IMR-90 (cell line): ENCODE measurements at regions not wholly inside any gene's neighbourhood (a gene's known extent, or its start where the extent isn't known, plus 50 kb on each side); places are given as distances from the start of the nearest gene placed in this dataset.

Source experiments
- ATAC-seq: fragments of 200-7000 bp; cut with Tn5 transposase; 2 replicates; pipeline ENCODE4 v1.9.1; 2020; ENCODE audit warnings: low read depth, mild to moderate bottlenecking, moderate library complexity
- BruUV-seq: library from RNA; stranded (reverse); fragments of 400-500 nt; replicated peaks from 2 replicates; lab custom pipeline; 2021; lab: Mats Ljungman, UMichigan
- CTCF ChIA-PET: fragments of 300-600 bp; formaldehyde crosslinking; extraction: SDS; loops from one replicate; lab custom pipeline; 2021; ENCODE audit warnings: antibody characterized with exemption; lab: Yijun Ruan, JAX
- POLR2A ChIA-PET: fragments of 300-600 bp; sonication (Branson Sonifier 250); formaldehyde crosslinking; loops from one replicate; lab custom pipeline; 2022; ENCODE audit warnings: antibody characterized with exemption; ENCODE audit not compliant: unreplicated experiment; lab: Charles Lee
- DNase-seq: peaks from one replicate; pipeline ENCODE4 v3.0.0; 2013
- H2AFZ ChIP-seq: replicated peaks from 2 replicates; pipeline ENCODE3; 2013; ENCODE audit warnings: low read length, mild to moderate bottlenecking; ENCODE audit not compliant: poor library complexity
- H2AK5ac ChIP-seq: 2 replicates; pipeline ENCODE4 v1.6.1; 2013; ENCODE audit warnings: low read depth, low read length, inconsistent platforms
- H2AK9ac ChIP-seq: replicated peaks from 2 replicates; pipeline ENCODE3; 2013; ENCODE audit warnings: mild to moderate bottlenecking, low read depth, low read length, moderate library complexity; ENCODE audit not compliant: poor library complexity
- H2BK120ac ChIP-seq: 2 replicates; pipeline ENCODE4 v1.6.1; 2013; ENCODE audit warnings: low read depth, low read length, inconsistent platforms
- H2BK15ac ChIP-seq: 3 replicates; pipeline ENCODE4 v1.6.1; 2013; ENCODE audit warnings: low read depth, low read length, inconsistent platforms
- H2BK20ac ChIP-seq: 2 replicates; pipeline ENCODE4 v1.6.1; 2013; ENCODE audit warnings: low read depth, mild to moderate bottlenecking, inconsistent platforms, low read length, moderate library complexity
- H2BK5ac ChIP-seq: 2 replicates; pipeline ENCODE4 v1.6.1; 2013; ENCODE audit warnings: mild to moderate bottlenecking, low read depth, low read length, inconsistent platforms; ENCODE audit not compliant: poor library complexity, severe bottlenecking
- H3K14ac ChIP-seq: replicated peaks from 2 replicates; pipeline ENCODE4 v1.6.1; 2013; ENCODE audit warnings: low read depth, low read length, inconsistent platforms
- H3K18ac ChIP-seq: 2 replicates; pipeline ENCODE4 v1.6.1; 2013; ENCODE audit warnings: low read depth, low read length, control low read depth
- H3K23ac ChIP-seq: 2 replicates; pipeline ENCODE4 v1.6.1; 2013; ENCODE audit warnings: low read depth, low read length, inconsistent platforms
- H3K27ac ChIP-seq: 2 replicates; pipeline ENCODE4 v1.5.1; 2013; ENCODE audit warnings: mild to moderate bottlenecking, control low read depth, low read length; ENCODE audit not compliant: insufficient read depth
- H3K27me3 ChIP-seq: 2 replicates; pipeline ENCODE4 v1.6.1; 2013; ENCODE audit warnings: low read length; ENCODE audit not compliant: control insufficient read depth, insufficient read depth
- H3K36me3 ChIP-seq: 2 replicates; pipeline ENCODE4 v1.6.1; 2013; ENCODE audit warnings: low read length, mixed read lengths; ENCODE audit not compliant: control insufficient read depth, insufficient read depth
- H3K4ac ChIP-seq: 2 replicates; pipeline ENCODE4 v1.6.1; 2013; ENCODE audit warnings: low read depth, low read length, inconsistent platforms
- H3K4me1 ChIP-seq: 2 replicates; pipeline ENCODE4 v1.6.1; 2013; ENCODE audit warnings: low read length, mixed read lengths; ENCODE audit not compliant: control insufficient read depth, insufficient read depth
- H3K4me2 ChIP-seq: 2 replicates; pipeline ENCODE4 v1.6.1; 2013; ENCODE audit warnings: low read depth, mild to moderate bottlenecking, control low read depth, low read length, moderate library complexity
- H3K4me3 ChIP-seq: 2 replicates; pipeline ENCODE4 v1.5.1; 2013; ENCODE audit warnings: low read depth, mild to moderate bottlenecking, control low read depth, low read length, moderate library complexity; ENCODE audit not compliant: insufficient read depth
- H3K56ac ChIP-seq: 2 replicates; pipeline ENCODE4 v1.6.1; 2013; ENCODE audit warnings: low read length, inconsistent platforms; ENCODE audit not compliant: insufficient read depth; ENCODE audit errors: extremely low read depth
- H3K79me1 ChIP-seq, 2 experiments: 2 replicates each; pipeline ENCODE4 v1.6.1; 2013; ENCODE audit warnings: low read length in 2 of 2, inconsistent platforms in 1 of 2, low read depth in 1 of 2
- H3K9ac ChIP-seq: 2 replicates; pipeline ENCODE4 v1.6.1; 2013; ENCODE audit warnings: low read depth, low read length, control low read depth
- H3K9me1 ChIP-seq: 2 replicates; pipeline ENCODE4 v1.6.1; 2013; ENCODE audit warnings: low read length, inconsistent platforms; ENCODE audit not compliant: insufficient read depth
- H3K9me3 ChIP-seq: 2 replicates; pipeline ENCODE4 v1.6.1; 2013; ENCODE audit warnings: low read length; ENCODE audit not compliant: control insufficient read depth, insufficient read depth
- H4K20me1 ChIP-seq: 2 replicates; pipeline ENCODE4 v1.6.1; 2013; ENCODE audit warnings: low read length, inconsistent platforms; ENCODE audit not compliant: insufficient read depth
- H4K5ac ChIP-seq: 2 replicates; pipeline ENCODE4 v1.6.1; 2013; ENCODE audit warnings: mild to moderate bottlenecking, low read depth, low read length, control low read depth
- H4K8ac ChIP-seq, 2 experiments: 2 replicates each; pipeline ENCODE4 v1.6.1; 2013; ENCODE audit warnings: low read depth in 2 of 2, low read length in 2 of 2, control low read depth in 1 of 2, inconsistent platforms in 1 of 2
- H4K91ac ChIP-seq: 2 replicates; pipeline ENCODE4 v1.6.1; 2013; ENCODE audit warnings: low read depth, low read length, inconsistent platforms; ENCODE audit not compliant: insufficient read depth
- BHLHE40 ChIP-seq: fragments of 150-350 bp; IDR thresholded peaks from 2 replicates; pipeline ENCODE4 v1.6.1; 2016; ENCODE audit warnings: mild to moderate bottlenecking, low read depth, low read length
- NFE2L2 ChIP-seq: fragments of 150-350 bp; IDR thresholded peaks from 2 replicates; pipeline ENCODE4 v1.6.1; 2016; ENCODE audit warnings: low read depth, mild to moderate bottlenecking, low read length
- RCOR1 ChIP-seq: IDR thresholded peaks from 2 replicates; pipeline ENCODE4 v1.6.1; 2012; ENCODE audit warnings: mild to moderate bottlenecking, low read length, improper control_type of control experiment; ENCODE audit not compliant: insufficient replicate concordance
- WGBS, 2 experiments: methylation state at CpG; one replicate each; pipeline versions ENCODE4 v1.1.5 to v1.1.7; 2013; ENCODE audit warnings: missing lambda C conversion rate in 2 of 2; ENCODE audit not compliant: insufficient read length in 1 of 2; ENCODE audit errors: extremely low coverage in 2 of 2; 5-methylcytosine and 5-hydroxymethylcytosine counted together
- dilution Hi-C: fragments of 300-500 bp; cut with HindIII; formaldehyde crosslinking; loops from one replicate; pipeline ENCODE4 v1.14.3; 2018; ENCODE audit warnings: low sequenced_read_pairs; ENCODE audit not compliant: unreplicated experiment
- in situ Hi-C: fragments of 300-500 bp; cut with MboI; formaldehyde crosslinking; loops from 3 replicates; pipeline ENCODE4 v1.14.3; 2019; ENCODE audit warnings: low sequenced_read_pairs, inconsistent platforms, mixed read lengths
- intact Hi-C: fragments of 100-400 bp; cut with micrococcal nuclease; formaldehyde crosslinking; loops from 2 replicates; pipeline ENCODE4 v1.10.0; 2022
- TF ChIP-seq, protein P1 (sequence below): fragments of 150-350 bp; IDR thresholded peaks from 2 replicates; pipeline ENCODE4 v1.6.1; 2017; ENCODE audit warnings: mild to moderate bottlenecking, antibody characterized with exemption, low read length, low read depth

DNA sequence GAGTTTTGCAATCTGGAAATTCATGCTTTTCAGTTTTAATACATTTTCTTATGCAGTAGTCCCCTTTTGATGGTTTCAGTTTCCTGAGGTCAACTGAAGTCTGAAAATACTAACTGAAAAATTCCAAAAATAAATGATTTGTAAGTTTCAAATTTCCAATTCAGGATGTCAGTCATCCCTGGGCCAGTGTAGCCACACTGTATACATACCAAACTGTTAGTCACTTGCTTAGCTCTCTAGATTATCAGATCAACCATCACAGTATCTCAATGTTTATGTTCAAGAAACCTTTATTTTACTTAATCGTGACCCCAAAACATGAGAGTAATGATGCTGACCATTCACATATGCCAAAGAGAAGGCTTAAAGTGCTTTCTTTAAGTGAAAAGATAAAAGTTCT, 715.5 kb downstream of the GBE1 start:
- Histone ChIP-seq H3K9ac (no peak overlapping the region), H3K27me3 (no peaks in the 10 kb centered on the region), H3K56ac (no peak overlapping the region), H3K9me3 (no peaks in the 10 kb centered on the region), H3K4me3 (no peak overlapping the region), H4K5ac (no peak overlapping the region), H2BK20ac (no peak overlapping the region), H3K36me3 (no peaks in the 10 kb centered on the region), H2BK120ac (no peak overlapping the region), H3K4me1 (no peaks in the 10 kb centered on the region), H3K79me1 (no peaks in the 10 kb centered on the region), H3K23ac (no peak overlapping the region), H4K91ac (no peak overlapping the region), H3K14ac (no peak overlapping the region), H2AK9ac (no peak overlapping the region), H3K18ac (no peak overlapping the region), H3K4ac (no peak overlapping the region), H2BK15ac (no peak overlapping the region), H4K20me1 (no peaks in the 10 kb centered on the region), H2BK5ac (no peak overlapping the region), H3K4me2 (no peak overlapping the region), H3K9me1 (no peaks in the 10 kb centered on the region), H2AFZ (no peak overlapping the region), H2AK5ac (no peak overlapping the region), H4K8ac (no peak overlapping the region), H3K27ac (no peak overlapping the region)
- no CpG with 5 or more reads among the region's 1 CpG for WGBS, 2 experiments
- no peak for DNase-seq
- intact Hi-C loops: no loop called here
- in situ Hi-C loops: no loop called here
- dilution Hi-C loops: no loop called here
- CTCF ChIA-PET: no interaction called here
- POLR2A ChIA-PET: no interaction called here
- BruUV-seq: no TSS peak
- ATAC-seq: no peak
- TF ChIP-seq NFE2L2 (no peak), RCOR1 (no peak), BHLHE40 (no peak)
- TF ChIP-seq, protein P1, sequence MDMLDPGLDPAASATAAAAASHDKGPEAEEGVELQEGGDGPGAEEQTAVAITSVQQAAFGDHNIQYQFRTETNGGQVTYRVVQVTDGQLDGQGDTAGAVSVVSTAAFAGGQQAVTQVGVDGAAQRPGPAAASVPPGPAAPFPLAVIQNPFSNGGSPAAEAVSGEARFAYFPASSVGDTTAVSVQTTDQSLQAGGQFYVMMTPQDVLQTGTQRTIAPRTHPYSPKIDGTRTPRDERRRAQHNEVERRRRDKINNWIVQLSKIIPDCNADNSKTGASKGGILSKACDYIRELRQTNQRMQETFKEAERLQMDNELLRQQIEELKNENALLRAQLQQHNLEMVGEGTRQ: no peak
